GM12873 (cell line): ENCODE measurements at regions not wholly inside any gene's neighbourhood (a gene's known extent, or its start where the extent isn't known, plus 50 kb on each side); places are given as distances from the start of the nearest gene placed in this dataset.

Experiments
- CTCF ChIP-seq: IDR thresholded peaks from 2 replicates; pipeline ENCODE4 v1.5.1; 2012; ENCODE audit warnings: low read depth, mild to moderate bottlenecking, moderate library complexity, low read length, control low read depth; ENCODE audit not compliant: insufficient read depth; ENCODE audit errors: missing control alignments

DNA sequence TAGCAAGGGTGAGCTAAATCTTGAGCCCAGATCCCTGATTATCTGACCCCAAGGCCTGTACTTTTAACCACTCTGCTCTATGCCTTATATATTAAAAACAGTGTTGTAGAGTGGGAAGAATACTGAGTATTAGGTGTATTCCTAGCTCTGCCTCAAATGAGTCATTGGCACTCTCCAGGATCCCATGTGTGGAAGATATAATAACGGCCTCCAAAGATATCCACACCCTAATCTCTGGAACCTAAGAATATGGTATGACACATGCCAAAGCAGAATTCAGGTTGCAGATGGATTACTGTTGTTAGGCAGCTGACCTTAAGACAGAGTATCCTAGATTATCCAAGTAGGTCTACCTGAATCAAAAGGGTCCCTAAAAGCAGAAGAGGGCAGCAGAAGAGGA lies 110.8 kb downstream of the ADRB2 start:
- TF ChIP-seq CTCF: no peak

- TF ChIP-seq CTCF: no peak
These were observed 111.6 kb downstream of the ADRB2 start for GRCh38 chr5:148937830-148938521.

- TF ChIP-seq CTCF: no peak
These were observed 112.1 kb downstream of the ADRB2 start for GRCh38 chr5:148938522-148938882.

DNA sequence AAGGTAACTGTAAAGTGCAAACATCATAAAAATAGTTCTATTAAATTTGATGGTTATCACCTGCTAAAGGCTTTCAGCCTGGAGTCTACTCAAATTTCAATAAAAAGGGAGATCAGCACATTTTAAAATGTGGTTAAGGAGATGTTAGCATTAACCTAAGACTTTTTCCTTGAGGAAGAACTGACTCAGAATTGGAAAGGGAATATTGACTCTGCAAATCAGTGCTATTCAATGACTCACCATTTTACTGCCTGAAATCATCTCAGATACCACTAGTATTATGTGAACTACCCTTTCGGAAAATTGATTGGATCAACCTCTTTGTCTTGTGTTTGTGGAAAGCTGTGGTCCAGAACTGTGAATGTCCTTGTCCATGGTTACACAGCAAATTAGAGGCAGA lies 113.3 kb downstream of the ADRB2 start:
- TF ChIP-seq CTCF: no peak

DNA sequence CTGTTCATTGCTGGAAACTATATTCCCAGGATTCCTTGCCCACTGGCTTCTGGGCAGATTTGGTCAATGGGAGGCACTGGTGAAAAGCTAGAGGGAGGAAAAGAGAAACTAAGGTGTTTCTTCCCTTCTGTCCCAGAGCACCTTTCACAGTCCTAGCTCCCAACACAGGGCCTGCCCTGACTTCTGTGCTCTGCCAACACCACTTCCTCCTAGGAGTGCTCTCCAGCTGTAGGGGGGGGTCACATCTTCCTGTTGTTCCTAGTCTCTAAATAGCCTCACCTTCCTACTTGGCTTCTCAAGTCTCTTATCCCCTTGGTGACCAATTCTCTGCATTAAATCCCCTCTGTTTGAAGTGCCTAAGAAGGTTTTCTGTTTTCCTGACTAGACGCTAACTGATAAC lies 115.4 kb downstream of the ADRB2 start:
- no peak for TF ChIP-seq CTCF

GRCh38 chr5:148949841-148950470 lies 112.9 kb downstream of the SH3TC2 start:
- TF ChIP-seq CTCF: no peak

DNA sequence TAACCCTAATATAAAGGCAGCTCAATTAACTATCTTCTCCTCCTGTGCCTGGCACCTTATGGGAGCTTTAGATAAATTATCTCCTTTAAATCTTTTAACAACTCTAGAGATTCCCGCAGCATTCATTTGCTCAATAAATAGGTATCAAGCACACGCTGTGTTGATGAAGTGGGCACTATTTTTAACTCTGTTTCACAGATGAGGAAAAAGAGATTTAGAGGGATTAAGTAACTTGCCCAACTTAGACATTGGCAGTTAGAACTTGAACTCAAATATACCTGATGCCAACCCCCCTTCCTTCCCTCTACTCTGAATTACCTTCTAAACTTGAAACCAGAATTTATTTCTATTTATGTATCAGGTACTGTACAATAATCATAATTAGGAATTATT lies 112.4 kb downstream of the SH3TC2 start:
- TF ChIP-seq CTCF: no peak
